ENCODE measurements at regions not wholly inside any gene's neighbourhood (a gene's known extent, or its start where the extent isn't known, plus 50 kb on each side); places are given as distances from the start of the nearest gene placed in this dataset.

DNA sequence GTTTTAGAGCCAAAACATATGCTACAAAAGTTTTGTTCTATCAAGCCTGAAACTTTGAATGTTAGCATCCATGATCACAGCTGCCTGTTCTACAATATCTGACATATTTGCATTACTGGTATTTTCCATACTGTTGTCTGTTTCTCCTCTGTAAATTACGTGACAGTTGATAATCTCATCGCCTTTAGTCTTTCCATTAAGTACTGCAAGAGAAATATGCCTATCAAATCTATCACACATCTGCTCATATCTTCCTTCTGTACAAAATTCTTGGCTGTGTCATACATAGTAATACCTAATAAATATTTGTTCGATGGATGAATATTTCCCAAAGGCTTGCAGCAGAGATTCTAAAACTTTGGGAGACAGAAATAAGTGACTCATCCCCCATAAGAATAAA lies 717.3 kb downstream of the OTOL1 start:
- no peak for DNase-seq

DNA sequence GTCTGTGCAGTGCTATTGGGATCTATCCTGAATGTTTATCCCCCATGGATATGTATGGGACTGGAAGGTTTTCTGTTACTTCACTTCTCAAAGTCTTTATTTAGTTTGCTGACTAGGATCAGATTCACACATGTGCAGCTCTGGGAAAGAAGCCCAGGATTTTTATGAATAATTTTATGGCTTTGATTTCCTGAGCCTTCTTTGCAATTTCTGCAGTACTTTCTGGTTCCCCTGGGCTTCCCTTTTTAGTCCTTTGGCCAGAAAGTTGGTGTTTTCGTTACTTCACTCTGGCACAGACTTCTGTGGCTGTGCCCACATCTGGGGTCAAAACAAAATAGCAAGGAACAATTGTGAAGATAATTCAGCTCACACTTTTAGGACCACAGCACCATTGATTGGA lies 721.0 kb downstream of the OTOL1 start:
- no peak for DNase-seq

DNA sequence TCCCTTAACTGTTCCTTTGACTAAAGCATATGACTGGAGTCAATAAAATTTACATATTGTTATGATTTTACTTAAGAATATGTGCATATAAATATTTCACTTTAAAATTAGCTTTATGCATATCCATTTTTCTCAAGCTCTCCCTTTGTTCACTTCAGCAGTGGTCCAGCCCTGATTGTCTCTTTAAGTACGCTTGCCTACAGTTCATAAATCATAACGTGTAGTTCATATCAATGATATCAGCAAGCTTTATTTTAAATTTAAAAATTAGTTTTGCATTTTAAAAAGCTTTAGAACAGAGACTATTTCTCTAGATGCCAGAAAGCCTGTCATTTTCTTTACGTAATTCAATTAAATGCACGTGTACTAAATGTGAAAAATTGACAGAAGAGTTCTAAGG lies 721.9 kb downstream of the OTOL1 start:
- DNase-seq, result no peak

DNA sequence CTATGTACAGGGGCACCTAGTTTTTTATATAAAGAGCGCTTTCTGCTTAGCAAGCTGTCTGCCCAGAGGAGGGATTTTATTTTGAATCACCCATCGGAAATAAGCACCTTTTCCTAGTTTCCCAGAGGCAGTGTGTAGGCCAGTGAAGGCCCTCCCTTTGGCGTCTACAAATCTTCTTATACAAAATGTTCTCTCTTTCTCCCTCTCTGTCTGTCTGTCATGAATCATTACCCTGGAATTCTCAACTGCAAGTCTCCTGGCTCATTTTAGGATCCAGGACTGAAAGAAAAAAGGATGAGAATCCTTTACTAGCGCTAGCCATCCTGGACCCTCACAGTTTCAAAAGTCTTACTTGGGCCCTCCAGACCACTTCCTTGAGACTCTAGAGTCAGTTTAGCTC lies 728.1 kb downstream of the OTOL1 start:
- DNase-seq, result no peak

DNA sequence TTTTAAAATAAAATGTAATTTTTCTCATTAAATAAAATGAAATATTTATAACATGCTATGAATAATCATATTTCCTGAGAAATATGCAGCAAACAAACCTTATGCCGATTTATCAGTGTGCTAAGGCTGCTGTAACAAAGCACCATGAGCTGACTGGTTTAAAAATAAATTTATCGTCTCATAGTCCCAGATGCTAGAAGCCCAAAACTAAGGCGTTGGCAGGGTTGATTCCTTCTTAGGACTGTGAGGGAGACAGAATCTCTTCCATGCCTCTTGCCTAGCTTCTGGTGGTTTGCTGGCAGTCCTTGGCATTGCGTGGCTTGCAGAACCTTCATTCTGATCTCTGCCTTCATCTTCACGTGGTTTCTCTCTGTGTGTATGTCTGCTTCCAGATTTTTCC lies 740.3 kb downstream of the OTOL1 start:
- DNase-seq, result no peak

DNA sequence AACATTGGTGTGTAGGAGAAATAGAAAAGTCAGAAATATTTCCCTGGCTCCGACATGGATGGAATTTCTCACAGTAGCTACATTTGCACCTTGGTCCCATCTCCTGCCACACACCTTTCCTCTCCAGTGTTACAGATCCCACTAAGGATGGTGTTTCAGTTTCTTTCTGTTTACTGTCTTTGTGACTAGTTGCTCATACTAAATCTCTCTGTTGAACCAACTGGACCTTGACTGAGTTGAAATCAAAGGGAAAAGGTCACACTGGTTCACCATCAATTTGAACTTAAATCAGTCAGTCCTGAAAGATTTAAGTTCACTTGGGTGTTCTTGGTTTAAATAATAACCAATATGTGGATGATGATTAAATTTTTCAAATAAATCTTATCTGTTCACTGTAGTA lies 754.2 kb downstream of the OTOL1 start:
- no peak for DNase-seq

DNA sequence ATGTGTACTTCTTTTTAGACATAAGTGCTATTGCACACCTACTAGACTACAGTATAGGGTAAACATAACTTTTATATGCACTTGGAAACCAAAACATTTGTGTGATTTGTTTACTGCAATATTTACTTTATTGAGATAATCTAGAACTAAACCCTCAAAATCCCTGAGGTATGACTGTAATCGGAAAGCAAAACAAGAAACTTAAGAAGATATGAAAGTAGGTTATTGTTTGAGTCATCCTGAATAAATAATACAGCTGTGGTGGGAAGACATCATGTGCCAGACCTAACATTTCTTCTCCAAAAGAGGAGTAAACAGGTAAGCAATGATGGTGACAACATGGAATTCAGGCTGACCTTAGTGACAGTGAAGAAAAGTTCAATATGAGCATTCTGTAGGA lies 765.5 kb downstream of the OTOL1 start:
- no peak for DNase-seq

DNA sequence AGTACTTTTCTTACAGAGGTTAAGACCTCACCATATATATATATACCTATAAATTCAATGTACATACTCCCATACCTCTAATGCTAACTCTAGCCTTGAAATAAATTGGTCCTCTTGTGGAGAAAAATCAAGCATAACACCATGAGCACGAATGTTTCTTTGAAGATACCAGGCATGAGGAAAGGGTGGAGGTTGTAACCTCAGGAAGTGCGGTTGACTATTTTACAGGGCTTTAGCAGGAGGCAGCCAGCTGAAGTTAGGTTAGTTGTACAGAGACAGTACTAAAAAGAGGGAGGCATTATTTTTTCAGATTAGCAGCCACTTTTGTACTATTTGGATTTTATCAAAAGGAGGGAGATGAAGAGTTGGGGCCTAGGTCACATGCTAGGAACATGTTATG lies 767.0 kb downstream of the OTOL1 start:
- DNase-seq, result no peak

DNA sequence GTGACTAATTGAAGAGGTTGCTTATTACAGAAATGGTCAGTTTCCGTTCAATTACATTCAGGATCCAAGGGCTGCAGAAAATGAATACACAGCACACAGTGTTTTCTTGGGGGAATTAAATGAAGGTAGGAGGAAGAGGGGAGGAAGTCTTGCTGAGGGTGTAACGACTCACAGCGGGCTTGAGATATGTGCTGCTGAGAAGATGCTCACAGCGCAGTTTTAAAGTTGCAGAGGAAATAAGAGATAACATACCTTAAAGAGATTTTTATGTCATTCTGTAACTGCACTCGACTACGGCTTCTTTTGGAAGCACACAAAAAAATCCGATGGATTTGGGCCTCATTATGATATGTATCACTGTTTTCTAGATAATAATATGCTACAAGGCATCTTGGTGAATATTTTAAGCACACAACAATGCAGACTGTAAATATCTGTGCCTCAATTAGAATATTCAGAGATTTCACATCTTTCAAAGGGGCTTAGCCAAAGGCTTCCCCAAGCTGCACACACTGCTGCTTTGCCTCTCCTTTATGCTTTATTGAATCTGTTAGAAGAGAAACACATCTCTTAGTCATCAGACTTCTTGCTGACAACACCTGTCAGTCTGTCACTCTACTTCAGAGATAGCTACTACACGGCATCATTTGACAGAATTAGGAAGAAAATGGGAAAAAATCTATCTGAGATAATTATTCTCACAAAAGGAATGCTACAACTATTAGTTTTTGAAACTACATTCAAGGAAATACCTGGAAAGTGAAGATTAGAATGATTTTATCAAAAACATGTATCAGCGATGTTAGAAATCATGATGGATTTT lies 773.2 kb downstream of the OTOL1 start:
- no peak for DNase-seq

DNA sequence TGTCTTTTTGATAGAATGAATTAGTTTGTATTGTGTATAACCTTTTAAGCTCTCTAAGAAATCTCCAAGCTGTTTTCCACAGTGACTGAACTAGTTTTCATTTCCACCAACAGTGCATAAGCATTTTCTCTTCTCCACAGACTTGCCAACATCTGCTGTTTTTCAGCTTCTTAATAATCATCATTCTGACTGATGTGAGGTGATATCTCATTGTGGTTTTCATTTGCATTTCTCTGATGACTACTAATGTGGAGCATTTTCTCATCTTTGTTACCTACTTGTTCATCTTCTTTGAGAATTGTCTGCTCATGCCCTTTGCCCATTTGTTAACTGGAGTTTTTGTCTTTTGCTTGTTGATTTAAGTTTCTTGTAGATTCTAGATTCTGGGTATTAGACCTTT lies 777.5 kb downstream of the OTOL1 start:
- DNase-seq, result no peak

DNA sequence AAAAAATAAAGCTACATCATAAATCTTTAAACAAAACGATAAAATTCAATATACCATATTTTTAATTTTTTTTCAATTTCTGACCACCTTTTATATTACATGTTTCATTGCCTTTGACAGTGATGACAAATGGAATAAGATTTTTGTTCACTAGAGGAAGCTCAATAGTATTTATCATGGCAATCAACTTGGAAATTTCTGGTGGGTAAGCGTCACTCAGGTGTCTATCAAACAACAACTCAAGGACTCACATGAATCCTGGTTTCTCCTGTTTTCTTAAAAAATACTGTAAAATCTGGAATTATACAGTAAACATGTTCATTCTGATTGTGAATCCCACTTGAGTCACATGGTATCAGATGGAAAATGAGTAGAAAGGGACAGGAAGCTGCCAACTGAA lies 782.2 kb downstream of the OTOL1 start:
- DNase-seq, result no peak

DNA sequence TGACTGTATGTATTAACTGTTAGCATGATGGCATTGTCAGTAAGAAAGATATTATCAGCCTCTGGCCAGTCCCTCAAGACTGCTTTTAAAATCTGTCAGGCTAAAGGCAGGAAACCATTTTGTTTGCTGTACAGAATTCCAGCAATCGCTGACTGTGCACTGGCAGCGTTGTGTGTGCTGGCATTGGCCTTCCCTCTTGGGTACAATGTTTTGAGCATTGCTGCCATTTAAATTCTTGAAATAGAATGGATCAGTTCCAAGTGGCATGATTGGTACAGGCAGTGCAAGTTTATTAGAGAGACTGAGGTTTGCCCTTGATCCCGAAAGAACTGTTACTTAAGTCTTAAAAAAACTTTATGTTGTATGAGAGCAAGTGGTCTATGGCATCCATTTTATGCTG lies 788.7 kb downstream of the OTOL1 start:
- DNase-seq, result no peak

DNA sequence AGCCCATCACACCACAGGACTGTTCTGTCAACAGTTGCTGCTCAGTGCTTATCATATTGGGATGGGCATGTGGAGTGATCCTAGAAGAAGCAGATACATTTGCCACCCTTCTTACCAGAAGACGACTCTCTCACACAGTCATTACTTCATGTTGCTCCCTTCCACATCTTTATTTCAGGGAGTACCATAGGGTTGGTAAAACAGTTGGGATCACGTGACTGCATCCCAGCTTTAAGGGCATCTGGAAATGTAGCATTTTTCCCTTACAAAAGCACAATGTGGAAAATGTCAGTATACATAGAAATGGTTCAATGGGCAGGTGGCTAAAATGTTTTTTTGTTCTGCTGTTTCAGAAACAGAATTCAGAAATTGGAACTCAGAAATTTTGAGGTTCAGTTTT lies 791.0 kb downstream of the OTOL1 start:
- no peak for DNase-seq

DNA sequence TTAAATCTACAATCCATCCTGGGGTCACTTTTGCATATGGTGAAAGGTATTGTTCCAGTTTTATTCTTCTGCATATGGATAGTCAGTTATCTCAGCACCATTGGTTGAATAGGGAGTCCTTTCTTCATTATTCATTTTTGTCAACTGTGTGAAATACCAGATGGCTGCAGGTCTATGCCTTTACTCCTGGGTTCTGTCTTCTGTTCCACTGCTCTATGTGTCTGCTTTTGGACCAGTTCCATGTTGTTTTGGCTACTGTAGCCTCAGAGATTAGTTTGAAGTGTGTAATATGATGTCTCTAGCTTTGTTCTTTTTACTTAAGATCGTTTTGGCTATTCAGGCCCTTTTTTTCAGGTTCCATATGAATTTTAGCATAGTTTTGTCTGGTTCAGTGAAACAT lies 795.8 kb downstream of the OTOL1 start:
- DNase-seq, result no peak

DNA sequence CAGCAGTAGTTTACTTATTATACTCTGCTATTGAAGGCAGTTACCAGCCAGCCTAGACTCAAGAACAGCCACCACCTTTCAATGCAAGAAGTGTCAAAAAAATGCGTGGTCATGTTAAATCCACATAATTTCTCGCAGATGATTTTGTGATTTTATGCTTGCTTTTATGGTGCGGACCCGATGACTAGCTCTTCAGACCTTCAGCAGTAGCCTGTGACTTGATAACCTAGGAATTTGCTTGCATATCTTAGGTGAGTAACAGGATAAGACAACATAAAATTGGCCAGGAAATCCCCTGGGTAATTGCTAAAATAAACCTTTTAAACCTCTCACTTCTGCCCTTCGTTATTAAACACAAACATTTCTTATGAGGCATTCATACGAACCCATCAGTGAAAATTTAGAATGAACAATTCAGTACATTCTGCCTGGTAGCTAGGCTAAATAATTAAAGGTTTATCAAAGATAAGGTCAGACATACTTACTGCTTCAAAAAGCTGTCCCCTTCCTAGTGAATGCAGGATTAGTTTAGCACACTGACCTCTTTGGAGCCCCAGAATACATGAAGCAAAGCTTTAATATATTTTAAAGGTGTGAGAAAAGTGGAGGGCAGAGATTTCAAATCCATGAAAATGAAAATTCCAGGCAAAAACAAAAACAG lies 798.8 kb downstream of the OTOL1 start:
- no peak for DNase-seq

DNA sequence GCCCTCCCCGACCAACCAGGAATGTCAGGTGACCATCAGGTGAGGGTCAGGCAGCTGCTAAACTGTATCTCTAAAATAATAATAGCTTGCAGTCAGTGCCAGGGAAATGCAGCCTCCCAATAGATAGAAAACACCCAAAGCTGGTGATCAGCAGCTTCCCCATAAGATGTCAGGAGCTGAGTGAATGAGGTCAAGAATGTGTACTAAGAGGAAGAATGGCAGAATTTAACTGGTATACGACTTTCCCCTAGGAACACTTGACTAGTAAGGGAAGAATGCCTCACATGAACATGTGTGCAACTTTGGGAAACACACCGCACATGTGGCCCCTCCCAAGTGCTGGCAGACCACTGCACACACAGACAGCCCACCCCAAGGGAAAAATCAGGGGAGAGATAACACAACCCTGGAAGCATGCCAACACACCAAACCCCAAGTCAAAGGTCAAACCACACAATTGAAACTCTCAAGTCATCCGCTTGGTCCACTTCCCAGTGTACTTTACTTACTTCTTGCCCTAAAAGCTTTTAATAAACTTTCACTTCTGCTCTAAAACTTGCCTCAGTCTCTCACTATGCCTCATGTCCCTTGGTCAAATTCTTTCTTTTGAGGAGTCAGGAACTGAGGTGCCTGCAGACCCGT lies 806.5 kb downstream of the OTOL1 start:
- no peak for DNase-seq

DNA sequence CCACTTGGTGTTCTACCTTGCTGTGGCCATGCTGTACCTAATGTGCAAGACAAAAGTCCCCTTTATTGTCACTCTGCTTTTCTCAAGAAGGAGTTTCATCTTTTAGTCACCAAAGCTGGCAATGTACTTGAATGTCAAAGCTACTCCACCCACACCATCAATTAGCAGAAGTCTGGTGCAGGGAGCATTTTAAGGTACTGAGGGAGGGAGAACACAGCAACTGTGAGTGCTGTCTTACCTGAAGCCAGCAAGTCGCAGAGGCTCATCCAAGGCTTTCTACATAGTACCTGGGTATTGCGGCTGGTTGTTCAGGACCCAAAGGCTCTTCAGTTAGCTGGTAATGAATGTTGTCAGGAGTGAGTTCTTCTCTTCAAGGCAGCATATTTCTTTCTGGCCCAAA lies 820.4 kb downstream of the OTOL1 start:
- no peak for DNase-seq

DNA sequence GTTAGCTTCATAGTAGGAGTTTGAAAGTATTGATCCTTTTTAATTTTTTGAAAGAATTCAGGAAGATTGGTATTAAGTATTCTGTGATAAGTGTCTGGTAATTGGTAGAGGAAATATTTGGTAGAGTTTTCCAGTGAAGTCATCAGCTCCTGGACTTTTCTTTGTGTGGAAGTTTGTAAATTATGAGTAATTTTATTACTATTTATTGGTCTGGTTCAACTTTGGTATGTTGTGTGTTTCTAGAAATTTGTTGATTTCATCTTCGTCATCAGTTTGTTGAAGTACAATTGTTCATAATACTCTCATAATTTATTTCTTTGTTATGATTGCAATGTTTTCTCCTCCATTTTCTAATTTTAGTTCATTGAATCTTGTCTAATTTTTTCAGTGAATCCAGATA lies 832.0 kb downstream of the OTOL1 start:
- no peak for DNase-seq

DNA sequence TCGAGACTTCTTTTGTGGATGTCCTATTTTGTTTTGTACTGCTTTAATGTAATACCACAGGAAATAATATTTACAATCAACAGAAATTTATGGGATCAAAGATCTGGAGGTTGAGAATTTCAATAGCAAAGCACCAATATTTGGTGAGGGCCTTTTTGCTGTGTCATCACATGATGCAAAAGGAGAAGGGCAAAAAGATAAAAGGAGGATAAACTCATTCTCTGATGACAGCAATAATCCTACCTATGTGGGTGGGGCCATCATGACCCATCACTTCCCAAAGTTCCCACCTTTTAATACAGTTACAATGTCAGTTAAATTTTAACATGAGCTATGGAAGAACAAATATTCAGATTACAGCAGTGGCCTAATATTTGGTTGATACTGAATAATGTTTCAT lies 832.9 kb downstream of the OTOL1 start:
- DNase-seq, result no peak

DNA sequence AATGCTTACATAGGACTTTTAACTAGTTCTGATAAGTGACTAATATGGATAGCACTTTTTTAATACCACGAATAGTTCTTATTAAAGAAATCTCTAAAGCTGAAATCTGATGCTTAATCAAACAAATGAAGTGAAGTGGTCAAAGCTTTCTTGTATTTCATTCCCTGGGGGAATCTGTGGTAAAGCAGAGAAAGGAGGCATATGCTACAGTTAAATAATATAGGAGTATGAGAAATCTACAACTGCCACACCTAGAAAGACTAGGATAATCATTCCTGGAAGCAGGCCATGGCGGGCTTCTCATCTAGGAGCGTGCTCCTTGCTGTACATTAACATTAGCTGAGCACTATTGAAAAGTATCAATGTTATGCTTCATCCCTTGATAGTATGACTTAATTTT lies 835.7 kb downstream of the OTOL1 start:
- no peak for DNase-seq

DNA sequence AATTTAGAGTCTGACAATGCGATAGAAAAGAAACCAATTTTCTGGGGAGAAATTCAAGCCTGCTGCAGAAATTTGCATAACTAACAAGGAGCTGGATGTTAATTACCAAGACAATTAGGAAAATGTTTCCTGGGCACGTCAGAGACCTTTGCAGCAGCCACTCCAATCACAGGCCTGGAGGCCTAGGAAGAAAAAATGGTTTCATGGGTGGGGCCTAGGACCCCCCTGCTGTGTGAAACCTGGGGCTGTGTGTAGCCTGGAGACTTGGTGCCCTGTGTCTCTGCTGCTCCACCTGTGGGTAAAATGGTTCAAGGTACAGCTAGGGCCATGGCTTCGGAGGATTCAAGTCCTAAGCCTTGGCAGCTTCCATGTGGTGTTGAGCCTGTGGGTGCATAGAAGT lies 837.9 kb downstream of the OTOL1 start:
- DNase-seq, result no peak

DNA sequence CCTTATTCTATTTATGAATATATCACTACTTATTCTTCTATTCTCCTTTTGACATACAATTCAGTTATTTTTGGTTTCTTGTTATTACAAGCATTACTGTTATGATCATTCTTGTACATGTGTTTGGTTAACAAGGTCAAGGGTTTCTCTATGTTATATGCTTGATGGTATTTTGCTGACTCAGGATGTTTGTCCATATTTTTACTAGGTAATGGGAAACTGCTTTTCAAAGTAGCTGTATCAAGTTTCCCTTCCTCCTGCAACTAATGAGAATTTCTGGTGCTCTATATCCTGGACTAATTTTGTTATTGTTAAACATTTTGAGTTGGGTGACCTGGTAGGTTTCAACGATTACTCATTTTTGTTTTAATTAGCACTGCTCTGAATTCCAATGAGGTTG lies 841.0 kb downstream of the OTOL1 start:
- DNase-seq, result no peak

DNA sequence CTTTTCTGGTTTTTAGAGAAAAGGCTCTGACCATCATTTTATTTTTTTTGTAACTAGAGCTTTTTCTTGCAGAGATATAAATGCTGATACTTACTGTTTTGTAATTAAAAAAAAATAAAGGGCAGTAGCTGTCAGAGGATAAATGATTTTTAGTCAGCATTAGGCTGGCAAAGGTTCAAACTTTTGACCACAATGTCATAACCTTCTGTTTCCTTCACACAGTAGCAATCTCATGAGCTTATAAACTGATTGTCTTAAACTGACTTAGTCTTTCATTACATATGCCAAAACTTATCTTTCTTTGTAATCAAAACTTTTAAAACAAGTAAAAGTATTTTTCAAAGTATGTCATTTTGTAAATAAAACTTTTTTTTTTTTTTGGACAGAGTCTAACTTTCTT lies 841.9 kb downstream of the OTOL1 start:
- DNase-seq, result no peak

DNA sequence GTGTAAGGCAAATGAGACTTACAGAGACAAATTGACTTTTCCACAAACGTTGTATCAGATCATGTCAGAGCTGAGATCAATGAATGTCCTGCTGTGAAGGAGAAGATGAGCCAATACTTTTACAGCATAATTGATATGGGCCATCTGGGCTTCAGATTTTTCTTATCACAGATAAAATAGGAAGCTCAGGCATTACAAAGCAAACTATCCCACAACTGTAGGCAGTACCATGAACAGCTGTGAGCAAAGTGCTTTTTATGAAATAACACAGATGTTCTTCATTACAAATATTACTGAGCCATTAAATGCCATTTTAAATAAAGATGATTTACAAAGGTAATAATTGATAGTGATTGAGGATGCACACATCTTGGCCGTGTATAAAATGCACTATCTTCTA lies 852.3 kb downstream of the OTOL1 start:
- DNase-seq, result no peak

DNA sequence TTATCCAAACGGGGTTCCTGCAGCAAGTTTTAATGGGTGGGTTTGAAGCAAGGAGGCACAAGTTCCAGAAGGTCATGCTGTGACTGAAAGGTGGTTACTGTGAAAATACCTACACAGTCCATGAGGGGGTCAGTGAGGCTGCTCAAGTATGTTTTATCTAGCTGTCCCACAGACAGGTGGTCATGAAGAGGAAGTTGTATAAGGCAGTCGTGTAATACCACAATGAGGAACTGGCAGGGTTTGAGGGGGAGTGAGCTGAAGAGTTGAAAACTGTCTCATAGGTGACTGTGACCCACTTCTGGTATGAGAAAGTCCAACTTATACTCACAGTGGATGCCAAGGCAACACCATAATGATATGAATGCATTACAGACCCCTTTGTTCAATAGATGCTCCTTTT lies 856.8 kb downstream of the OTOL1 start:
- DNase-seq, result no peak

Data from NCI-H345 (cell line).